Liver (tissue), 3 donors: ENCODE measurements at regions not wholly inside any gene's neighbourhood (a gene's known extent, or its start where the extent isn't known, plus 50 kb on each side); places are given as distances from the start of the nearest gene placed in this dataset.

Source experiments
- ATF3 ChIP-seq: IDR thresholded peaks from 2 replicates; pipeline ENCODE4 v1.6.1; 2016; ENCODE audit warnings: antibody characterized with exemption
- CTCF ChIP-seq: fragments of 150-350 bp; IDR thresholded peaks from 2 replicates; pipeline ENCODE4 v1.5.1; 2017; ENCODE audit warnings: improper control_type of control experiment, low read depth, low read length; ENCODE audit not compliant: missing input control
- EGR1 ChIP-seq, 2 donors: IDR thresholded peaks; 2 replicates each; pipeline ENCODE4 v1.6.1; 2016 to 2018; ENCODE audit warnings: antibody characterized with exemption in 2 of 2, low read depth in 2 of 2
- JUND ChIP-seq, 2 donors: IDR thresholded peaks; 2 replicates each; pipeline ENCODE4 v1.6.1; 2016; ENCODE audit warnings: antibody characterized with exemption in 2 of 2
- MAX ChIP-seq: IDR thresholded peaks from 2 replicates; pipeline ENCODE4 v1.6.1; 2016; ENCODE audit warnings: antibody characterized with exemption
- NR2F2 ChIP-seq: IDR thresholded peaks from 2 replicates; pipeline ENCODE4 v1.6.1; 2016; ENCODE audit warnings: antibody characterized with exemption
- RAD21 ChIP-seq, 2 donors: IDR thresholded peaks; 2 replicates each; pipeline ENCODE4 v1.6.1; 2016; ENCODE audit warnings: antibody characterized with exemption in 2 of 2, mild to moderate bottlenecking in 2 of 2
- REST ChIP-seq: IDR thresholded peaks from 2 replicates; pipeline ENCODE4 v1.6.1; 2016; ENCODE audit warnings: antibody characterized with exemption, mild to moderate bottlenecking
- TAF1 ChIP-seq: conservative IDR thresholded peaks from 2 replicates; pipeline ENCODE4 v1.6.1; 2016; ENCODE audit warnings: antibody characterized with exemption, mild to moderate bottlenecking
- YY1 ChIP-seq: IDR thresholded peaks from 2 replicates; pipeline ENCODE4 v1.6.1; 2016; ENCODE audit warnings: antibody characterized with exemption, mild to moderate bottlenecking
- ZBTB33 ChIP-seq: IDR thresholded peaks from 2 replicates; pipeline ENCODE4 v1.6.1; 2016; ENCODE audit warnings: antibody characterized with exemption
- donor health status: healthy.
- donor health status: healthy.

- TF ChIP-seq CTCF (peak; percentile 93), YY1 (no peak), NR2F2 (no peak), ZBTB33 (no peak), JUND (IDR thresholded peaks at IDR 0.05) (no peak), REST (no peak), TAF1 (no peak), RAD21 (IDR thresholded peaks at IDR 0.05) (peak; percentile 99 to 100), ATF3 (no peak), EGR1 (IDR thresholded peaks at IDR 0.05; ENCODE audit: low read depth in 2 of 2) (no peak), MAX (no peak)
These were observed 84.4 kb upstream of the SEPTIN5 start for GRCh38 chr22:19629720-19630419.
